NCI-H128 (cell line): ENCODE measurements at regions not wholly inside any gene's neighbourhood (a gene's known extent, or its start where the extent isn't known, plus 50 kb on each side); places are given as distances from the start of the nearest gene placed in this dataset.
"Not testable (repeated sequence)": the region's sequence is repeated elsewhere in the genome, so short reads cannot be mapped to it uniquely, and the experiment has no call there.

Source experiments
- DNase-seq: peaks from one replicate; lab custom pipeline; 2025; ENCODE audit not compliant: unreplicated experiment; lab: John Stamatoyannopoulos, UW

GRCh38 chr2:212914392-212914791 lies 237.0 kb downstream of the IKZF2 start:
- no peak for DNase-seq

GRCh38 chr2:212913640-212914306 lies 237.6 kb downstream of the IKZF2 start:
- DNase-seq = no peak

- DNase-seq = no peak
These were observed 238.8 kb downstream of the IKZF2 start for GRCh38 chr2:212912445-212913103.

GRCh38 chr2:212911011-212911410 lies 240.4 kb downstream of the IKZF2 start:
- no peak for DNase-seq

- no peak for DNase-seq
These were observed 242.6 kb downstream of the IKZF2 start for GRCh38 chr2:212908682-212909435.

GRCh38 chr2:212908031-212908430 lies 243.4 kb downstream of the IKZF2 start:
- no peak for DNase-seq

- no peak for DNase-seq
These were observed 244.8 kb downstream of the IKZF2 start for GRCh38 chr2:212906620-212907019.

GRCh38 chr2:212905640-212906201 lies 245.7 kb downstream of the IKZF2 start:
- no peak for DNase-seq

- DNase-seq = no peak
These were observed 246.8 kb downstream of the IKZF2 start for GRCh38 chr2:212904646-212905045.

- no peak for DNase-seq
These were observed 248.0 kb downstream of the IKZF2 start for GRCh38 chr2:212903413-212903812.

- no peak for DNase-seq
These were observed 249.0 kb downstream of the IKZF2 start for GRCh38 chr2:212902421-212902820.

GRCh38 chr2:212901604-212902275 lies 249.7 kb downstream of the IKZF2 start:
- DNase-seq = no peak

- DNase-seq = no peak
These were observed 250.7 kb downstream of the IKZF2 start for GRCh38 chr2:212900715-212901114.

- DNase-seq = no peak
These were observed 253.4 kb downstream of the IKZF2 start for GRCh38 chr2:212898011-212898410.

GRCh38 chr2:212897296-212897695 lies 254.1 kb downstream of the IKZF2 start:
- DNase-seq = no peak

GRCh38 chr2:212894026-212894425 lies 257.4 kb downstream of the IKZF2 start:
- no peak for DNase-seq

- no peak for DNase-seq
These were observed 258.2 kb downstream of the IKZF2 start for GRCh38 chr2:212893216-212893615.

GRCh38 chr2:212892193-212892592 lies 259.2 kb downstream of the IKZF2 start:
- DNase-seq = no peak

- DNase-seq = no peak
These were observed 259.8 kb downstream of the IKZF2 start for GRCh38 chr2:212891580-212891979.

- DNase-seq = no peak
These were observed 268.8 kb downstream of the IKZF2 start for GRCh38 chr2:212882626-212883025.

- not testable (repeated sequence) for DNase-seq
These were observed 274.9 kb downstream of the IKZF2 start for GRCh38 chr2:212876556-212876955.
